OCI-LY7 (cell line): ENCODE measurements at regions not wholly inside any gene's neighbourhood (a gene's known extent, or its start where the extent isn't known, plus 50 kb on each side); places are given as distances from the start of the nearest gene placed in this dataset.

Experiments
- BruUV-seq: library from RNA; stranded (reverse); fragments of 400-500 nt; replicated peaks from 2 replicates; lab custom pipeline; 2021; lab: Mats Ljungman, UMichigan
- CTCF ChIA-PET: fragments of 300-600 bp; sonication (Branson Sonifier 250); formaldehyde crosslinking; loops from one replicate; lab custom pipeline; 2022; ENCODE audit warnings: antibody characterized with exemption; ENCODE audit not compliant: unreplicated experiment; lab: Charles Lee
- POLR2A ChIA-PET: fragments of 300-600 bp; sonication (Branson Sonifier 250); formaldehyde crosslinking; loops from one replicate; lab custom pipeline; 2022; ENCODE audit warnings: antibody characterized with exemption; lab: Charles Lee
- DNase-seq: peaks from one replicate; pipeline ENCODE4 v3.0.0-alpha.2; 2015; ENCODE audit warnings: low spot score
- H2AFZ ChIP-seq: fragments of 200-600 bp; sonication (generic), shearing (Covaris generic); 2 replicates; pipeline ENCODE4 v1.6.1; 2014; ENCODE audit warnings: mild to moderate bottlenecking, antibody characterized with exemption, low read length, moderate library complexity
- H3K27ac ChIP-seq: fragments of 200-600 bp; sonication (generic); 2 replicates; pipeline ENCODE4 v1.5.1; 2014; ENCODE audit warnings: mixed run types, low read depth, mild to moderate bottlenecking, moderate library complexity, low read length, inconsistent platforms; ENCODE audit not compliant: poor library complexity, severe bottlenecking
- H3K36me3 ChIP-seq: fragments of 200-600 bp; sonication (generic); 2 replicates; pipeline ENCODE4 v1.6.1; 2014; ENCODE audit warnings: mild to moderate bottlenecking, antibody characterized with exemption, low read length, moderate library complexity, mixed read lengths; ENCODE audit not compliant: insufficient read depth
- H3K4me1 ChIP-seq: fragments of 200-600 bp; sonication (generic); 2 replicates; pipeline ENCODE4 v1.5.1; 2014; ENCODE audit warnings: mild to moderate bottlenecking, low read length; ENCODE audit not compliant: insufficient read depth, poor library complexity, severe bottlenecking
- H3K4me2 ChIP-seq: fragments of 200-600 bp; sonication (generic); 2 replicates; pipeline ENCODE4 v1.6.1; 2014; ENCODE audit warnings: mild to moderate bottlenecking, low read length
- H3K4me3 ChIP-seq: fragments of 200-600 bp; sonication (generic); 2 replicates; pipeline ENCODE4 v1.5.1; 2014; ENCODE audit warnings: mild to moderate bottlenecking, low read depth, low read length; ENCODE audit not compliant: poor library complexity, severe bottlenecking
- H3K79me2 ChIP-seq: fragments of 200-600 bp; sonication (generic); 2 replicates; pipeline ENCODE4 v1.6.1; 2016; ENCODE audit warnings: low read depth, mild to moderate bottlenecking, low read length, moderate library complexity, mixed read lengths; ENCODE audit not compliant: insufficient read depth
- H3K9me2 ChIP-seq: fragments of 200-600 bp; sonication (generic); 2 replicates; pipeline ENCODE4 v1.6.1; 2016; ENCODE audit warnings: mild to moderate bottlenecking, low read length, mixed read lengths; ENCODE audit not compliant: insufficient read depth
- H3K9me3 ChIP-seq: fragments of 200-600 bp; sonication (generic); 2 replicates; pipeline ENCODE4 v1.6.1; 2014; ENCODE audit warnings: mild to moderate bottlenecking, mixed run types, low read length, mixed read lengths
- H4K20me1 ChIP-seq: fragments of 200-600 bp; sonication (generic); 2 replicates; pipeline ENCODE4 v1.6.1; 2014; ENCODE audit warnings: mild to moderate bottlenecking, antibody characterized with exemption, low read length, moderate library complexity, mixed read lengths; ENCODE audit not compliant: insufficient read depth
- EZH2phosphoT487 ChIP-seq: fragments of 200-600 bp; sonication (generic); IDR thresholded peaks from 2 replicates; pipeline ENCODE4 v1.6.1; 2018; ENCODE audit warnings: low read depth, borderline replicate concordance, mild to moderate bottlenecking, mixed run types, antibody characterized with exemption, low read length, moderate library complexity, mixed read lengths
- intact Hi-C: fragments of 100-400 bp; cut with micrococcal nuclease; formaldehyde crosslinking; loops from one replicate; pipeline ENCODE4 v1.10.0; 2022; ENCODE audit not compliant: unreplicated experiment
- TF ChIP-seq, protein P1 (sequence below): fragments of 200-600 bp; sonication (generic); conservative IDR thresholded peaks from 2 replicates; pipeline ENCODE4 v1.5.1; 2014; ENCODE audit warnings: mild to moderate bottlenecking, antibody characterized with exemption, low read length, moderate library complexity, mixed read lengths

DNA sequence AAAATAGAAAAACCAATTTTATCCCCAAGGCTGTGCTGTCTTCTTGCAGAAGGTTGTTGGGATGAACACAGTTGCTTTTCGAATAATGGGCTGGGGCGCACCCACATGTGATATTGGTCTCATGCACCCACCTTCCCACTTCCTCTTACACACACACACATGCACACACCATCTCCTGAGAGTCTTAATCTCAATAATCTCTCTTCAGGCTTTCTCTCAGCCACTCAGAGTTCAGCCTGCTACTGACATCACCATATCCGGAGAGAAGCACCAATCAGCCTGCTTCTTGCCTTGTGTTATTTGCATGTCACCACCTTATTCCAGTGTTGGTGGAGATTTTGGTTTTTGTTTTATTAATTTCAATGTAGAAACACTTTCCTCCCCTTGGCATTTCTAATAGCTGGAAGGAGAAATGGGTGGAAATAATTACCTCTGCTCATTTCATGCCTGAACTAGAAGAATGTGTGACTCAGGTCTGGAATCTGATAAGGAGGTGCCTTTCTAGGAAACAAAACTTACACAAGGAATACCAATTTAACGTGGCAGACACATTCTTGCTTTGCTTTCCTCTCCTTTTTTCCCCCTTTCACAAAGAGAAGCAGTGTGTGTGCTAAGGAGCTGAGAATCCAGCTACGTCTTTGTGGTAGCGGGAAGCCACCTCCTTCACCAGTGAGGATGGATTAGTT, 400.2 kb downstream of the MID1IP1 start:
- CTCF ChIA-PET = no interaction called here

DNA sequence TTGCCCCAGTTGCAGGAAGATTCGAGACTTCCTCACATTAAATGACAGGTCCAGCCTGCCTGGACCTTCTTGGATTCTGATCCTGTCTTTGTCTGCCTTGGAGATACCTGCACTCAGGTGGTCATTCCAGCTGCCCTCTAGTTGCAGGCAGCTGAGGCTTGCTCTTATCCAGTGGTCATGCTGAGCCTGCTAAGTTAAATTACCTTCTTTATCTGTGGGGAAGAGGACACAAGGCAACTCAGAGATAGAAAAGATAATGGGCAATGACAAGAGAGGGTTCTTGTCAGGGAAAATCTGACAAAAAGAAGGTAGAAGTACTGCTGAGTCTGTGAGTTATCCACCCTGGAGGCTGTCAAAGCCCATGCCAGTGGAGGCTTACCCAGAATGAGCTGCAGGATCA, 401.4 kb downstream of the MID1IP1 start:
- no peak for DNase-seq
- intact Hi-C loops = no loop called here
- BruUV-seq = no TSS peak
- H3K4me3 ChIP-seq = no peak overlapping the region
- H3K79me2 ChIP-seq = no peaks in the 10 kb centered on the region
- H3K36me3 ChIP-seq = no peaks in the 10 kb centered on the region
- H3K9me2 ChIP-seq = no peaks in the 10 kb centered on the region
- no peak overlapping the region for H3K4me2 ChIP-seq
- TF ChIP-seq EZH2phosphoT487 = no peak
- TF ChIP-seq, protein P1, sequence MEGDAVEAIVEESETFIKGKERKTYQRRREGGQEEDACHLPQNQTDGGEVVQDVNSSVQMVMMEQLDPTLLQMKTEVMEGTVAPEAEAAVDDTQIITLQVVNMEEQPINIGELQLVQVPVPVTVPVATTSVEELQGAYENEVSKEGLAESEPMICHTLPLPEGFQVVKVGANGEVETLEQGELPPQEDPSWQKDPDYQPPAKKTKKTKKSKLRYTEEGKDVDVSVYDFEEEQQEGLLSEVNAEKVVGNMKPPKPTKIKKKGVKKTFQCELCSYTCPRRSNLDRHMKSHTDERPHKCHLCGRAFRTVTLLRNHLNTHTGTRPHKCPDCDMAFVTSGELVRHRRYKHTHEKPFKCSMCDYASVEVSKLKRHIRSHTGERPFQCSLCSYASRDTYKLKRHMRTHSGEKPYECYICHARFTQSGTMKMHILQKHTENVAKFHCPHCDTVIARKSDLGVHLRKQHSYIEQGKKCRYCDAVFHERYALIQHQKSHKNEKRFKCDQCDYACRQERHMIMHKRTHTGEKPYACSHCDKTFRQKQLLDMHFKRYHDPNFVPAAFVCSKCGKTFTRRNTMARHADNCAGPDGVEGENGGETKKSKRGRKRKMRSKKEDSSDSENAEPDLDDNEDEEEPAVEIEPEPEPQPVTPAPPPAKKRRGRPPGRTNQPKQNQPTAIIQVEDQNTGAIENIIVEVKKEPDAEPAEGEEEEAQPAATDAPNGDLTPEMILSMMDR = no peak
- POLR2A ChIA-PET = interaction anchor here (0.7 kb wide), 1 partner anchor 108 kb away, joined by 3 read pairs; no protein-coding TSS in a partner anchor
- H4K20me1 ChIP-seq = no peaks in the 10 kb centered on the region
- no peak overlapping the region for H2AFZ ChIP-seq
- H3K9me3 ChIP-seq = no peaks in the 10 kb centered on the region
- no peak overlapping the region for H3K27ac ChIP-seq
- CTCF ChIA-PET = no interaction called here
- no peaks in the 10 kb centered on the region for H3K4me1 ChIP-seq

More for the DNA sequence above, 400.2 kb downstream of the MID1IP1 start:
- H4K20me1 ChIP-seq = no peaks in the 10 kb centered on the region
- TF ChIP-seq, protein P1 = no peak
- no peak for TF ChIP-seq EZH2phosphoT487
- intact Hi-C loops = no loop called here
- no peak overlapping the region for H2AFZ ChIP-seq
- POLR2A ChIA-PET = no interaction called here
- BruUV-seq = no TSS peak
- no peaks in the 10 kb centered on the region for H3K36me3 ChIP-seq
- no peak for DNase-seq
- no peaks in the 10 kb centered on the region for H3K79me2 ChIP-seq
- H3K4me3 ChIP-seq = no peak overlapping the region
- H3K4me1 ChIP-seq = no peaks in the 10 kb centered on the region
- no peaks in the 10 kb centered on the region for H3K9me3 ChIP-seq
- H3K27ac ChIP-seq = no peak overlapping the region
- H3K4me2 ChIP-seq = no peak overlapping the region
- H3K9me2 ChIP-seq = no peaks in the 10 kb centered on the region

DNA sequence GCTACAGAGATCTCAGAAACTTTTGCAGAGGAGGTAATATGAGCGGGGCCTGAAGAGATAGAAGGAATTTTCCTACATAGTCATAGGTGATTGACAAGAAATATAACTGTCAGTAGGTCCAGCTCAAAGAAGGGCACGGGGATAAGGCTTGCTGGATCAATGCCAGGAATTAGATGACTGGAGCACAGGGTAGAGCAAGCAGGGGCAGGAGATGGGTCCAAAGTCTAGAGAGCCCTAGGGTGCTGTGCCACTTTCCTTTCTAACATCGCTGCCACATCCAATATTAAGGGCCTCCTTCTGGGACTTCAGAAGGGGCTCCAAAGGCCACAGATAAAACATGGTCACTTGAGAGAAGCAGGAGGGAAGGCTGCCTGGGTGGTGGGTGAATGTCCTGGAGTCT, 402.2 kb downstream of the MID1IP1 start:
- Histone ChIP-seq H2AFZ (no peak overlapping the region), H3K9me3 (no peaks in the 10 kb centered on the region), H3K4me1 (no peaks in the 10 kb centered on the region), H3K4me2 (no peak overlapping the region), H3K79me2 (no peaks in the 10 kb centered on the region), H3K36me3 (no peaks in the 10 kb centered on the region), H3K27ac (no peak overlapping the region), H3K4me3 (no peak overlapping the region), H4K20me1 (no peaks in the 10 kb centered on the region), H3K9me2 (no peaks in the 10 kb centered on the region)
- BruUV-seq = no TSS peak
- no peak for TF ChIP-seq EZH2phosphoT487
- TF ChIP-seq, protein P1 = no peak
- ChIA-PET POLR2A (no interaction called here), CTCF (no interaction called here)
- intact Hi-C loops = no loop called here
- no peak for DNase-seq
